ENCODE measurements at regions not wholly inside any gene's neighbourhood (a gene's known extent, or its start where the extent isn't known, plus 50 kb on each side); places are given as distances from the start of the nearest gene placed in this dataset.

- no peak overlapping the region for H3K23ac ChIP-seq (ENCODE audit: insufficient read length, low read depth, low read length)
- no peak overlapping the region for H3K4me2 ChIP-seq (ENCODE audit: insufficient read depth, insufficient read length, low read length)
- no peak overlapping the region for H3K14ac ChIP-seq (ENCODE audit: insufficient read depth, low read length)
- H4K5ac ChIP-seq (ENCODE audit: insufficient read length, low read depth, low read length), result no peak overlapping the region
- no peak overlapping the region for H2BK15ac ChIP-seq (ENCODE audit: low read depth, low read length)
- H4K20me1 ChIP-seq (ENCODE audit: control insufficient read depth, insufficient read depth, insufficient read length), result no peaks in the 10 kb centered on the region
- H2BK120ac ChIP-seq (ENCODE audit: low read depth, low read length, poor library complexity, severe bottlenecking), result no peak overlapping the region
- H3K79me1 ChIP-seq (ENCODE audit: insufficient read depth, low read depth, low read length, poor library complexity, severe bottlenecking), result no peaks in the 10 kb centered on the region
- H3K23me2 ChIP-seq (ENCODE audit: insufficient read length, low read depth, low read length, poor library complexity, severe bottlenecking), result no peaks in the 10 kb centered on the region
- TF ChIP-seq, protein P1, sequence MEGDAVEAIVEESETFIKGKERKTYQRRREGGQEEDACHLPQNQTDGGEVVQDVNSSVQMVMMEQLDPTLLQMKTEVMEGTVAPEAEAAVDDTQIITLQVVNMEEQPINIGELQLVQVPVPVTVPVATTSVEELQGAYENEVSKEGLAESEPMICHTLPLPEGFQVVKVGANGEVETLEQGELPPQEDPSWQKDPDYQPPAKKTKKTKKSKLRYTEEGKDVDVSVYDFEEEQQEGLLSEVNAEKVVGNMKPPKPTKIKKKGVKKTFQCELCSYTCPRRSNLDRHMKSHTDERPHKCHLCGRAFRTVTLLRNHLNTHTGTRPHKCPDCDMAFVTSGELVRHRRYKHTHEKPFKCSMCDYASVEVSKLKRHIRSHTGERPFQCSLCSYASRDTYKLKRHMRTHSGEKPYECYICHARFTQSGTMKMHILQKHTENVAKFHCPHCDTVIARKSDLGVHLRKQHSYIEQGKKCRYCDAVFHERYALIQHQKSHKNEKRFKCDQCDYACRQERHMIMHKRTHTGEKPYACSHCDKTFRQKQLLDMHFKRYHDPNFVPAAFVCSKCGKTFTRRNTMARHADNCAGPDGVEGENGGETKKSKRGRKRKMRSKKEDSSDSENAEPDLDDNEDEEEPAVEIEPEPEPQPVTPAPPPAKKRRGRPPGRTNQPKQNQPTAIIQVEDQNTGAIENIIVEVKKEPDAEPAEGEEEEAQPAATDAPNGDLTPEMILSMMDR (conservative IDR thresholded peaks at IDR 0.05), result no peak
- no peak overlapping the region for H2BK12ac ChIP-seq (ENCODE audit: insufficient read length, low read depth, low read length)
- no peak overlapping the region for H3K4ac ChIP-seq (ENCODE audit: low read depth, low read length)
- no peaks in the 10 kb centered on the region for H3K79me2 ChIP-seq (ENCODE audit: insufficient read depth, low read length)
- H3K4me3 Mint-ChIP-seq, result no peak overlapping the region
- no peak overlapping the region for H2BK20ac ChIP-seq (ENCODE audit: low read depth, low read length, poor library complexity, severe bottlenecking)
- no peaks in the 10 kb centered on the region; a peak in 2 of 7 replicates for H3K36me3 Mint-ChIP-seq (ENCODE audit: insufficient read depth in 1 of 3, low read depth in 3 of 3)
- H3K9me3 Mint-ChIP-seq, result no peaks in the 10 kb centered on the region; a peak in 1 of 5 replicates
- no peak overlapping the region for H2BK5ac ChIP-seq (ENCODE audit: insufficient read length, low read length)
- no peaks in the 10 kb centered on the region for H3K27me3 ChIP-seq (ENCODE audit: insufficient read depth, low read length)
- H3K56ac ChIP-seq (ENCODE audit: insufficient read length, low read depth, low read length), result no peak overlapping the region
- H3K9me3 ChIP-seq (ENCODE audit: control insufficient read depth, low read depth, low read length), result no peaks in the 10 kb centered on the region
- H4K8ac ChIP-seq (replicated peaks; ENCODE audit: insufficient read length, low read depth, low read length), result no peak overlapping the region
- H2AFZ ChIP-seq (ENCODE audit: low read length), result no peak overlapping the region
- H3K27me3 Mint-ChIP-seq (ENCODE audit: low read depth), result no peaks in the 10 kb centered on the region; the same call in 1 of the 2 replicates
- no peak overlapping the region for H3K18ac ChIP-seq (ENCODE audit: insufficient read length, low read depth, low read length)
- H3K4me1 Mint-ChIP-seq, result no peaks in the 10 kb centered on the region; a peak in 2 of 4 replicates
- no peak overlapping the region for H2AK5ac ChIP-seq (ENCODE audit: insufficient read length, low read length)
- WGBS (ENCODE audit: extremely low coverage, insufficient read length, low lambda C conversion rate), result no CpG with 5 or more reads among the region's 3 CpGs
- no peaks in the 10 kb centered on the region for H3K4me1 ChIP-seq (ENCODE audit: insufficient read depth, low read length)
- no peak overlapping the region for H3K27ac ChIP-seq (ENCODE audit: insufficient read length, low read depth, low read length)
- no peak overlapping the region for H4K91ac ChIP-seq (ENCODE audit: insufficient read length, low read depth, low read length)
- H3K27ac Mint-ChIP-seq, result no peak overlapping the region
- no peak overlapping the region for H3K9ac ChIP-seq (ENCODE audit: extremely low read depth, insufficient read length, low read length)
- no peak for DNase-seq
- no peak overlapping the region for H3T11ph ChIP-seq (ENCODE audit: low read length)
Measured at GRCh38 chr5:124185716-124186115, 560.7 kb downstream of the ZNF608 start.
